ENCODE measurements at regions not wholly inside any gene's neighbourhood (a gene's known extent, or its start where the extent isn't known, plus 50 kb on each side); places are given as distances from the start of the nearest gene placed in this dataset.

GRCh38 chr14:87497301-87497700 lies 495.7 kb downstream of the GALC start:
- no peak for DNase-seq

GRCh38 chr14:87494010-87494409 lies 499.0 kb downstream of the GALC start:
- DNase-seq: no peak

GRCh38 chr14:87492561-87492960 lies 500.4 kb downstream of the GALC start:
- DNase-seq: no peak

- DNase-seq: no peak
Measured at GRCh38 chr14:87491816-87492215, 501.2 kb downstream of the GALC start.

GRCh38 chr14:87489196-87489819 lies 503.7 kb downstream of the GALC start:
- DNase-seq: no peak

GRCh38 chr14:87483271-87484260 lies 509.4 kb downstream of the GALC start:
- no peak for DNase-seq

- no peak for DNase-seq
Measured at GRCh38 chr14:87468531-87468930, 524.5 kb downstream of the GALC start.

GRCh38 chr14:87467578-87467977 lies 525.4 kb downstream of the GALC start:
- no peak for DNase-seq

GRCh38 chr14:87465770-87466169 lies 527.2 kb downstream of the GALC start:
- DNase-seq: no peak

- no peak for DNase-seq
Measured at GRCh38 chr14:87461704-87462103, 531.3 kb downstream of the GALC start.

- DNase-seq: no peak
Measured at GRCh38 chr14:87457720-87458119, 535.3 kb downstream of the GALC start.

- DNase-seq: no peak
Measured at GRCh38 chr14:87450193-87450592, 542.8 kb downstream of the GALC start.

- no peak for DNase-seq
Measured at GRCh38 chr14:87449016-87449415, 544.0 kb downstream of the GALC start.

- no peak for DNase-seq
Measured at GRCh38 chr14:87443787-87444186, 549.2 kb downstream of the GALC start.

GRCh38 chr14:87443039-87443438 lies 549.9 kb downstream of the GALC start:
- no peak for DNase-seq

GRCh38 chr14:87437158-87437557 lies 555.8 kb downstream of the GALC start:
- no peak for DNase-seq

GRCh38 chr14:87434680-87435079 lies 558.3 kb downstream of the GALC start:
- DNase-seq: no peak

- no peak for DNase-seq
Measured at GRCh38 chr14:87434011-87434410, 559.0 kb downstream of the GALC start.

GRCh38 chr14:87432698-87433097 lies 560.3 kb downstream of the GALC start:
- no peak for DNase-seq

GRCh38 chr14:87430810-87431209 lies 562.2 kb downstream of the GALC start:
- no peak for DNase-seq

GRCh38 chr14:87430214-87430613 lies 562.8 kb downstream of the GALC start:
- DNase-seq: no peak

- DNase-seq: no peak
Measured at GRCh38 chr14:87419925-87420324, 573.1 kb downstream of the GALC start.

- no peak for DNase-seq
Measured at GRCh38 chr14:87411370-87411769, 581.6 kb downstream of the GALC start.

- no peak for DNase-seq
Measured at GRCh38 chr14:87409393-87409792, 583.6 kb downstream of the GALC start.

All from activated naive CD4-positive, alpha-beta T cell treated with anti-CD3 and anti-CD28 coated beads, Interleukin-2, amount 50 U/mL, for 16 hours (primary cell).